ENCODE measurements at regions not wholly inside any gene's neighbourhood (a gene's known extent, or its start where the extent isn't known, plus 50 kb on each side); places are given as distances from the start of the nearest gene placed in this dataset.

- Histone ChIP-seq H4K20me1 (replicated peaks; ENCODE audit: control insufficient read depth, insufficient read depth, low read length) (no peaks in the 10 kb centered on the region), H3K9ac (ENCODE audit: insufficient read depth in 1 of 2, low read depth in 2 of 2, low read length in 2 of 2) (no peak overlapping the region), H3K4me2 (ENCODE audit: insufficient read depth, low read length) (no peak overlapping the region), H3K9me1 (ENCODE audit: control insufficient read depth, insufficient read depth, low read length) (no peaks in the 10 kb centered on the region), H3K4me1 (replicated peaks in 1 of 2; ENCODE audit: control insufficient read depth in 2 of 2, insufficient read depth in 2 of 2, low read length in 2 of 2) (no peaks in the 10 kb centered on the region; a peak in 1 of 5 replicates), H3K36me3 (ENCODE audit: control insufficient read depth, insufficient read depth, low read length) (no peaks in the 10 kb centered on the region), H3K27ac (ENCODE audit: extremely low read depth, low read depth, low read length) (no peak overlapping the region), H2AFZ (ENCODE audit: low read depth, low read length) (no peak overlapping the region), H3K27me3 (ENCODE audit: control insufficient read depth in 2 of 2, insufficient read depth in 2 of 2, low read length in 2 of 2) (peaks cover 0 to 13% of the 10 kb centered on the region in 2 experiments; a peak in 2 of 5 replicates), H3K4me3 (no peak overlapping the region), H3K79me2 (ENCODE audit: control insufficient read depth, insufficient read depth, low read length) (no peaks in the 10 kb centered on the region), H3K9me3 (replicated peaks; ENCODE audit: control insufficient read depth, insufficient read depth, low read depth, low read length) (no peaks in the 10 kb centered on the region)
- ATAC-seq (no peak), DNase-seq (ENCODE audit: extremely low read depth in 1 of 4, low spot score in 3 of 4) (no peak), FAIRE-seq (no peak)
- no TSS peak for BruUV-seq (replicated peaks)
- ChIA-PET CTCF (ENCODE audit: low intra/inter-chr PET ratio) (no interaction called here), POLR2A (interaction anchor here (0.5 to 1.0 kb wide), 2 partner anchors 12 to 189 kb away, joined by 3 to 5 read pairs; no protein-coding TSS in a partner anchor)
- TF ChIP-seq, protein P1, sequence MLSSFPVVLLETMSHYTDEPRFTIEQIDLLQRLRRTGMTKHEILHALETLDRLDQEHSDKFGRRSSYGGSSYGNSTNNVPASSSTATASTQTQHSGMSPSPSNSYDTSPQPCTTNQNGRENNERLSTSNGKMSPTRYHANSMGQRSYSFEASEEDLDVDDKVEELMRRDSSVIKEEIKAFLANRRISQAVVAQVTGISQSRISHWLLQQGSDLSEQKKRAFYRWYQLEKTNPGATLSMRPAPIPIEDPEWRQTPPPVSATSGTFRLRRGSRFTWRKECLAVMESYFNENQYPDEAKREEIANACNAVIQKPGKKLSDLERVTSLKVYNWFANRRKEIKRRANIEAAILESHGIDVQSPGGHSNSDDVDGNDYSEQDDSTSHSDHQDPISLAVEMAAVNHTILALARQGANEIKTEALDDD (IDR thresholded peaks at IDR 0.05): no peak
- TF ChIP-seq, protein P2, sequence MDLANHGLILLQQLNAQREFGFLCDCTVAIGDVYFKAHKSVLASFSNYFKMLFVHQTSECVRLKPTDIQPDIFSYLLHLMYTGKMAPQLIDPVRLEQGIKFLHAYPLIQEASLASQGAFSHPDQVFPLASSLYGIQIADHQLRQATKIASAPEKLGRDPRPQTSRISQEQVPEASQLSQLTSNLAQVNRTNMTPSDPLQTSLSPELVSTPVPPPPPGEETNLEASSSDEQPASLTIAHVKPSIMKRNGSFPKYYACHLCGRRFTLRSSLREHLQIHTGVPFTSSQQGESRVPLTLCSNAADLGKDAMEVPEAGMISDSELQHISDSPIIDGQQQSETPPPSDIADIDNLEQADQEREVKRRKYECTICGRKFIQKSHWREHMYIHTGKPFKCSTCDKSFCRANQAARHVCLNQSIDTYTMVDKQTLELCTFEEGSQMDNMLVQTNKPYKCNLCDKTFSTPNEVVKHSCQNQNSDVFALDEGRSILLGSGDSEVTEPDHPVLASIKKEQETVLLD (IDR thresholded peaks at IDR 0.05): no peak
- TF ChIP-seq ZNF695 (CRISPR knock-in tag; IDR thresholded peaks at IDR 0.05) (no peak), ZNF23 (CRISPR knock-in tag; IDR thresholded peaks at IDR 0.05) (no peak), MAZ (CRISPR knock-in tag; conservative IDR thresholded peaks at IDR 0.05 in 1 of 2, IDR thresholded peaks at IDR 0.05 in 1 of 2) (no peak), KLF13 (tag; IDR thresholded peaks at IDR 0.05; ENCODE audit: borderline replicate concordance, low read depth) (no peak), HDAC8 (tag; IDR thresholded peaks at IDR 0.05) (no peak)
- intact Hi-C loops (cut with micrococcal nuclease): no loop called here
- in situ Hi-C loops (cut with MboI): no loop called here
- WGBS (ENCODE audit: insufficient coverage, low coverage, missing lambda C conversion rate): 5% methylated on average over 13 of the region's 13 CpGs
Measured at GRCh38 chr18:46322411-46322891, 218.3 kb downstream of the HAUS1 start.
